SH-SY5Y (cell line): ENCODE measurements at regions not wholly inside any gene's neighbourhood (a gene's known extent, or its start where the extent isn't known, plus 50 kb on each side); places are given as distances from the start of the nearest gene placed in this dataset.

ENCODE experiments used
- GATA2 ChIP-seq: IDR thresholded peaks from 2 replicates; pipeline ENCODE4 v1.6.1; 2011; ENCODE audit warnings: mild to moderate bottlenecking, low read depth, low read length
- GATA3 ChIP-seq: IDR thresholded peaks from 2 replicates; pipeline ENCODE4 v1.6.1; 2011; ENCODE audit warnings: low read depth, mild to moderate bottlenecking, low read length, moderate library complexity

DNA sequence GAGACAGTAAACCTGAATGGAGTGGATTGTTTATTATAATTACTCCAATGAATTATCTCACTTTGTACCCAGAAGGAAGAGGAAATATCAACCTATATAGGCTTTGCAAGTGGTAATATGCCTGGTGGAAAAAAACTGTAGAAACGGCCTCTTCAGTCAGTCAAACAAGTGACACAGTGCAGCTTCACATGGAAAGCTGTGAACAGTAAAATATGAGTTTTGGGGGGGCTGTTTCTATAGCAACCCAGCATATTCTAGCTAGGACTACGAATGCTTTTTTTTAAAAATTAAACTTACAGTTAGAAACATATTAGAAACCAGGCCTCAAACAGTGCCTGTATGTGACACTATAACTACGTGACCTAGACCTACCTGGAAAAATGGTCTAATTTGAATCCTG lies 150.1 kb downstream of the PPP1R2C start:
- TF ChIP-seq GATA2 (no peak), GATA3 (no peak)
